ENCODE measurements at regions not wholly inside any gene's neighbourhood (a gene's known extent, or its start where the extent isn't known, plus 50 kb on each side); places are given as distances from the start of the nearest gene placed in this dataset.
A peak's percentile ranks its signal among the peaks of the same experiment; 100 is the strongest.

- TF ChIP-seq POLR2AphosphoS5 (IDR thresholded peaks at IDR 0.05) (no peak), EP300 (IDR thresholded peaks at IDR 0.05) (no peak), POLR2A (IDR thresholded peaks at IDR 0.05) (no peak), CTCF (IDR thresholded peaks at IDR 0.05) (no peak)
- no peak overlapping the region for H3K4me3 ChIP-seq
- H3K4me1 ChIP-seq, result no peaks in the 10 kb centered on the region
- H3K9me3 ChIP-seq, result peaks cover 0 to 19% (median 11%) of the 10 kb centered on the region in 4 donors
- no peak for DNase-seq
- H3K36me3 ChIP-seq, result no peaks in the 10 kb centered on the region
- no peak overlapping the region for H3K27ac ChIP-seq
- WGBS, 5 donors, result 63 to 79% (median 64%) methylated on average over 2 of the region's 2 CpGs
- intact Hi-C loops (cut with DNase I; ENCODE audit: low total_unique reads), result no loop called here
- no peaks in the 10 kb centered on the region for H3K27me3 ChIP-seq
Measured at GRCh38 chr11:22069844-22070243, 123.0 kb upstream of the ANO5 start.

- WGBS, 5 donors, result 42 to 56% (median 48%) methylated on average over 5 of the region's 5 CpGs
Measured at GRCh38 chr11:22076271-22076930, 116.5 kb upstream of the ANO5 start.

GRCh38 chr11:22078063-22078462 lies 114.8 kb upstream of the ANO5 start:
- intact Hi-C loops (cut with DNase I; ENCODE audit: low total_unique reads), result no loop called here
- no peak for TF ChIP-seq POLR2AphosphoS5 (IDR thresholded peaks at IDR 0.05)
- TF ChIP-seq CTCF (IDR thresholded peaks at IDR 0.05), result no peak
- no peak for TF ChIP-seq EP300 (IDR thresholded peaks at IDR 0.05)
- TF ChIP-seq POLR2A (IDR thresholded peaks at IDR 0.05), result no peak
- Histone ChIP-seq H3K27ac (no peak overlapping the region), H3K9me3 (no peaks in the 10 kb centered on the region), H3K36me3 (no peaks in the 10 kb centered on the region), H3K4me1 (no peaks in the 10 kb centered on the region), H3K4me3 (no peak overlapping the region), H3K27me3 (no peaks in the 10 kb centered on the region)
- 61 to 77% (median 71%) methylated on average over 3 of the region's 3 CpGs for WGBS, 5 donors
- no peak for DNase-seq

More at GRCh38 chr11:22076271-22076930, 116.5 kb upstream of the ANO5 start:
- Histone ChIP-seq H3K4me1 (no peaks in the 10 kb centered on the region), H3K4me3 (no peak overlapping the region), H3K36me3 (no peaks in the 10 kb centered on the region), H3K27ac (no peak overlapping the region), H3K9me3 (no peaks in the 10 kb centered on the region), H3K27me3 (no peaks in the 10 kb centered on the region)
- intact Hi-C loops (cut with DNase I; ENCODE audit: low total_unique reads), result no loop called here
- DNase-seq, result no peak
- TF ChIP-seq POLR2A (IDR thresholded peaks at IDR 0.05) (no peak), POLR2AphosphoS5 (IDR thresholded peaks at IDR 0.05) (no peak), CTCF (IDR thresholded peaks at IDR 0.05) (no peak), EP300 (IDR thresholded peaks at IDR 0.05) (no peak)

- H3K27me3 ChIP-seq, result no peaks in the 10 kb centered on the region
- intact Hi-C loops (cut with DNase I; ENCODE audit: low total_unique reads), result no loop called here
- peak in 1 of 2 donors; percentile 19 for DNase-seq
- no peaks in the 10 kb centered on the region for H3K9me3 ChIP-seq
- no peak overlapping the region for H3K4me3 ChIP-seq
- WGBS, 5 donors, result 36 to 63% (median 50%) methylated on average over 1 of the region's 1 CpG
- H3K27ac ChIP-seq, result no peak overlapping the region
- TF ChIP-seq POLR2AphosphoS5 (IDR thresholded peaks at IDR 0.05) (no peak), EP300 (IDR thresholded peaks at IDR 0.05) (no peak), CTCF (IDR thresholded peaks at IDR 0.05) (no peak), POLR2A (IDR thresholded peaks at IDR 0.05) (no peak)
- H3K36me3 ChIP-seq, result no peaks in the 10 kb centered on the region
- H3K4me1 ChIP-seq, result no peaks in the 10 kb centered on the region
Measured at GRCh38 chr11:22079133-22079872, 113.6 kb upstream of the ANO5 start.

Data from stomach (tissue), 8 donors.